Memory B cell (primary cell): ENCODE measurements at regions not wholly inside any gene's neighbourhood (a gene's known extent, or its start where the extent isn't known, plus 50 kb on each side); places are given as distances from the start of the nearest gene placed in this dataset.

Source experiments
- ATAC-seq: fragments of 150-1000 bp; cut with Tn5 transposase; 2 replicates; pipeline ENCODE4 v1.10.0; 2021; ENCODE audit warnings: low read depth, mild to moderate bottlenecking, moderate library complexity
- DNase-seq, 2 donors: peaks; one replicate each; pipeline ENCODE4 v3.0.0; 2022; ENCODE audit warnings: low spot score in 2 of 2
- H3K27ac Mint-ChIP-seq: one replicate; pipeline ENCODE4 v1.8.0; 2022; ENCODE audit warnings: mild to moderate bottlenecking, moderate library complexity, mixed read lengths
- H3K27me3 Mint-ChIP-seq: one replicate; pipeline ENCODE4 v1.8.0; 2022; ENCODE audit warnings: mixed read lengths
- H3K36me3 Mint-ChIP-seq: one replicate; pipeline ENCODE4 v1.8.0; 2022; ENCODE audit warnings: mild to moderate bottlenecking, mixed read lengths
- H3K4me1 Mint-ChIP-seq: one replicate; pipeline ENCODE4 v1.8.0; 2022; ENCODE audit warnings: mixed read lengths
- H3K4me3 Mint-ChIP-seq: one replicate; pipeline ENCODE4 v1.8.0; 2022; ENCODE audit warnings: mild to moderate bottlenecking, moderate library complexity, mixed read lengths
- H3K9me3 Mint-ChIP-seq: one replicate; pipeline ENCODE4 v1.8.0; 2022; ENCODE audit warnings: mixed read lengths

- DNase-seq, result no peak
- no peaks in the 10 kb centered on the region for H3K9me3 Mint-ChIP-seq
- no peaks in the 10 kb centered on the region for H3K27me3 Mint-ChIP-seq
- H3K4me3 Mint-ChIP-seq, result no peak overlapping the region
- no peaks in the 10 kb centered on the region for H3K4me1 Mint-ChIP-seq
- ATAC-seq, result no peak
- H3K27ac Mint-ChIP-seq, result no peak overlapping the region
- H3K36me3 Mint-ChIP-seq, result no peaks in the 10 kb centered on the region
These were observed 274.9 kb upstream of the FANCL start for GRCh38 chr2:58515827-58516573.

- Mint-ChIP-seq H3K4me1 (no peaks in the 10 kb centered on the region), H3K36me3 (no peaks in the 10 kb centered on the region), H3K9me3 (no peaks in the 10 kb centered on the region), H3K4me3 (no peak overlapping the region), H3K27me3 (peaks cover under 1% of the 10 kb centered on the region), H3K27ac (no peak overlapping the region)
- ATAC-seq, result no peak
- DNase-seq, result no peak
These were observed 273.1 kb upstream of the FANCL start for GRCh38 chr2:58514252-58514651.

- ATAC-seq (no peak), DNase-seq (no peak)
- no peaks in the 10 kb centered on the region for H3K36me3 Mint-ChIP-seq
- H3K4me1 Mint-ChIP-seq, result no peaks in the 10 kb centered on the region
- no peak overlapping the region for H3K27ac Mint-ChIP-seq
- H3K9me3 Mint-ChIP-seq, result no peaks in the 10 kb centered on the region
- H3K27me3 Mint-ChIP-seq, result peaks cover 1% of the 10 kb centered on the region
- H3K4me3 Mint-ChIP-seq, result no peak overlapping the region
These were observed 271.8 kb upstream of the FANCL start for GRCh38 chr2:58512878-58513277.

GRCh38 chr2:58508006-58508405 is 266.9 kb upstream of the FANCL start:
- no peak for ATAC-seq
- H3K4me3 Mint-ChIP-seq, result no peak overlapping the region
- no peak for DNase-seq
- H3K36me3 Mint-ChIP-seq, result no peaks in the 10 kb centered on the region
- H3K9me3 Mint-ChIP-seq, result no peaks in the 10 kb centered on the region
- H3K27ac Mint-ChIP-seq, result no peak overlapping the region
- H3K4me1 Mint-ChIP-seq, result no peaks in the 10 kb centered on the region
- H3K27me3 Mint-ChIP-seq, result peaks cover 1% of the 10 kb centered on the region

- Mint-ChIP-seq H3K9me3 (no peaks in the 10 kb centered on the region), H3K27me3 (no peaks in the 10 kb centered on the region), H3K4me3 (no peak overlapping the region), H3K4me1 (no peaks in the 10 kb centered on the region), H3K27ac (no peak overlapping the region), H3K36me3 (no peaks in the 10 kb centered on the region)
- DNase-seq, result no peak
- no peak for ATAC-seq
These were observed 262.8 kb upstream of the FANCL start for GRCh38 chr2:58503918-58504317.

GRCh38 chr2:58502931-58503330 is 261.8 kb upstream of the FANCL start:
- Mint-ChIP-seq H3K4me1 (no peaks in the 10 kb centered on the region), H3K27ac (no peak overlapping the region), H3K4me3 (no peak overlapping the region), H3K9me3 (no peaks in the 10 kb centered on the region), H3K27me3 (peaks cover 1% of the 10 kb centered on the region), H3K36me3 (no peaks in the 10 kb centered on the region)
- ATAC-seq (no peak), DNase-seq (no peak)

GRCh38 chr2:58501371-58502160 is 260.4 kb upstream of the FANCL start:
- no peaks in the 10 kb centered on the region for H3K4me1 Mint-ChIP-seq
- no peaks in the 10 kb centered on the region for H3K9me3 Mint-ChIP-seq
- no peak overlapping the region for H3K27ac Mint-ChIP-seq
- no peak overlapping the region for H3K4me3 Mint-ChIP-seq
- DNase-seq, result no peak
- ATAC-seq, result no peak
- H3K27me3 Mint-ChIP-seq, result peaks cover 6% of the 10 kb centered on the region
- H3K36me3 Mint-ChIP-seq, result no peaks in the 10 kb centered on the region

- Mint-ChIP-seq H3K27me3 (peaks cover 6% of the 10 kb centered on the region), H3K4me1 (no peaks in the 10 kb centered on the region), H3K36me3 (no peaks in the 10 kb centered on the region), H3K4me3 (no peak overlapping the region), H3K27ac (no peak overlapping the region), H3K9me3 (no peaks in the 10 kb centered on the region)
- DNase-seq (no peak), ATAC-seq (no peak)
These were observed 256.0 kb upstream of the FANCL start for GRCh38 chr2:58497168-58497567.

- ATAC-seq, result no peak
- Mint-ChIP-seq H3K4me3 (no peak overlapping the region), H3K27ac (no peak overlapping the region), H3K36me3 (no peaks in the 10 kb centered on the region), H3K27me3 (peaks cover 6% of the 10 kb centered on the region), H3K9me3 (no peaks in the 10 kb centered on the region), H3K4me1 (no peaks in the 10 kb centered on the region)
- no peak for DNase-seq
These were observed 254.7 kb upstream of the FANCL start for GRCh38 chr2:58495806-58496205.

GRCh38 chr2:58494071-58494501 is 253.0 kb upstream of the FANCL start:
- H3K27ac Mint-ChIP-seq, result no peak overlapping the region
- H3K27me3 Mint-ChIP-seq, result peaks cover 6% of the 10 kb centered on the region
- DNase-seq (no peak), ATAC-seq (no peak)
- H3K4me1 Mint-ChIP-seq, result no peaks in the 10 kb centered on the region
- no peaks in the 10 kb centered on the region for H3K36me3 Mint-ChIP-seq
- no peak overlapping the region for H3K4me3 Mint-ChIP-seq
- H3K9me3 Mint-ChIP-seq, result no peaks in the 10 kb centered on the region

GRCh38 chr2:58484629-58485028 is 243.5 kb upstream of the FANCL start:
- Mint-ChIP-seq H3K27ac (no peak overlapping the region), H3K4me3 (no peak overlapping the region), H3K4me1 (no peaks in the 10 kb centered on the region)

GRCh38 chr2:58484221-58484620 is 243.1 kb upstream of the FANCL start:
- no peaks in the 10 kb centered on the region for H3K4me1 Mint-ChIP-seq
- no peak overlapping the region for H3K4me3 Mint-ChIP-seq
- H3K36me3 Mint-ChIP-seq, result peaks cover 2% of the 10 kb centered on the region
- peaks cover 9% of the 10 kb centered on the region for H3K9me3 Mint-ChIP-seq
- no peak for DNase-seq
- H3K27me3 Mint-ChIP-seq, result peaks cover 12% of the 10 kb centered on the region
- H3K27ac Mint-ChIP-seq, result no peak overlapping the region
- ATAC-seq, result no peak

More at GRCh38 chr2:58484629-58485028, 243.5 kb upstream of the FANCL start:
- Mint-ChIP-seq H3K27me3 (peaks cover 12% of the 10 kb centered on the region), H3K9me3 (peaks cover 9% of the 10 kb centered on the region), H3K36me3 (peaks cover 2% of the 10 kb centered on the region)
- ATAC-seq (no peak), DNase-seq (no peak)

- Mint-ChIP-seq H3K27me3 (peaks cover 12% of the 10 kb centered on the region), H3K36me3 (peaks cover 2% of the 10 kb centered on the region), H3K4me1 (no peaks in the 10 kb centered on the region), H3K4me3 (no peak overlapping the region), H3K9me3 (peaks cover 9% of the 10 kb centered on the region), H3K27ac (no peak overlapping the region)
- no peak for ATAC-seq
- DNase-seq, result no peak
These were observed 242.2 kb upstream of the FANCL start for GRCh38 chr2:58483307-58483706.

- Mint-ChIP-seq H3K4me3 (no peak overlapping the region), H3K27me3 (peaks cover 12% of the 10 kb centered on the region)
- no peak for ATAC-seq
These were observed 240.5 kb upstream of the FANCL start for GRCh38 chr2:58481670-58482069.

More at GRCh38 chr2:58481670-58482069, 240.5 kb upstream of the FANCL start:
- peaks cover under 1% of the 10 kb centered on the region for H3K36me3 Mint-ChIP-seq
- H3K27ac Mint-ChIP-seq, result no peak overlapping the region
- peaks cover under 1% of the 10 kb centered on the region for H3K9me3 Mint-ChIP-seq
- no peaks in the 10 kb centered on the region for H3K4me1 Mint-ChIP-seq
- DNase-seq, result no peak
